Immature natural killer cell (primary cell): ENCODE measurements at regions not wholly inside any gene's neighbourhood (a gene's known extent, or its start where the extent isn't known, plus 50 kb on each side); places are given as distances from the start of the nearest gene placed in this dataset.

Experiments
- DNase-seq, 3 donors: peaks; one replicate each; pipeline ENCODE4 v3.0.0; 2022; ENCODE audit warnings: mixed read lengths in 1 of 3
- H3K27ac Mint-ChIP-seq, 6 donors: one replicate each; pipeline ENCODE4 v1.8.0; 2020; ENCODE audit warnings: mixed read lengths in 6 of 6, mild to moderate bottlenecking in 5 of 6, inconsistent platforms in 4 of 6, moderate library complexity in 3 of 6
- H3K27me3 Mint-ChIP-seq, 3 donors: one replicate each; pipeline ENCODE4 v1.8.0; 2020 to 2021; ENCODE audit warnings: low read depth in 3 of 3, mild to moderate bottlenecking in 3 of 3, mixed read lengths in 3 of 3, moderate library complexity in 3 of 3, inconsistent platforms in 1 of 3
- H3K36me3 Mint-ChIP-seq, 3 donors: one replicate each; pipeline ENCODE4 v1.8.0; 2020; ENCODE audit warnings: mixed read lengths in 3 of 3, inconsistent platforms in 2 of 3, mild to moderate bottlenecking in 2 of 3
- H3K4me1 Mint-ChIP-seq, 2 donors: one replicate each; pipeline ENCODE4 v1.8.0; 2020; ENCODE audit warnings: inconsistent platforms in 2 of 2, mild to moderate bottlenecking in 2 of 2, mixed read lengths in 2 of 2, moderate library complexity in 1 of 2
- H3K4me3 Mint-ChIP-seq, 5 donors: one replicate each; pipeline ENCODE4 v1.8.0; 2020; ENCODE audit warnings: mild to moderate bottlenecking in 5 of 5, mixed read lengths in 5 of 5, inconsistent platforms in 3 of 5, moderate library complexity in 3 of 5
- H3K9me3 Mint-ChIP-seq, 6 donors: one replicate each; pipeline ENCODE4 v1.8.0; 2020; ENCODE audit warnings: mild to moderate bottlenecking in 6 of 6, mixed read lengths in 6 of 6, inconsistent platforms in 4 of 6, moderate library complexity in 3 of 6

DNA sequence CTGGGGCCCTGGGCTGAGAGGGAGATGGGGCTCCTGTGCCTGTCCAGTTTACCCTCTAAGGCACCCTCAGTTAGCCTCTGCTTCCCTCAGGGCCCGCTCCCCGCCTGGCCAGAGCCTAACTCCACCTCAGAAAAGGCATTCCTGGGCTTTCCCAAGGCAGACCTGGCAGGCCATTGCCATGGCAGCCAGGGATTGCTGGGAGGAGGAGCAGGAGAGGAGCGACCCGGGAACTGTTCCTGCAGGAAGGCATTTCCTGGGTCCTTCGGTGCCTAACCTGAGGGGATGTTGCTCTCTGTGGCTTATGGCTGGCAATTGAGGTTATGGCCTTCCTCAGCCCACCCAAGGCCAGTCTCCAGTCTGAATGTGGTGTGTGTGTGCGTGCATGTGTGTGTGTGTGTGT, 131.3 kb downstream of the PJA1 start:
- no peak overlapping the region for H3K27ac Mint-ChIP-seq
- no peaks in the 10 kb centered on the region for H3K9me3 Mint-ChIP-seq
- peaks cover 2 to 3% (median 3%) of the 10 kb centered on the region in 3 donors for H3K27me3 Mint-ChIP-seq

DNA sequence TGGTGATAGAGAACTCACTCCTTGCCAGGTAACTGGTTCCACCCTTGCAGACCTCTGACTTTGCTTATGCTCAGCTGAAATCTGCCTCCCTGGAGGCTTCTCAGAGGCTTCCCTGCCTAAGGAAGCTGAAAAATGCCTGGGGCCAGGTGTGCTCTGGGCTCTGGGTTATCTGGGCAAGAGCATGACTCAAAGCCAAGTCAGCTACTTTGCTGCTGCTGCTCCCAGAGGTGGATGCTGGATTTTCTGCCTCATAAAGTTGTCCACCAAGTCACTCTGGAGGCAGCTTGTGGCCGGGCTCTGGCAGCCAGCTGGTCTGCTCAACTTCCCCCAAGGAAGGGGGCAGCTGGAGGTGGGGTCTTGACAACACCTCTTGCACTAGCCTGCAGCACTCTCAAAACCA, 132.7 kb downstream of the PJA1 start:
- Mint-ChIP-seq H3K9me3 (no peaks in the 10 kb centered on the region), H3K36me3 (no peaks in the 10 kb centered on the region), H3K27me3 (peaks cover 2 to 3% (median 3%) of the 10 kb centered on the region in 3 donors), H3K4me1 (no peaks in the 10 kb centered on the region), H3K4me3 (no peak overlapping the region), H3K27ac (no peak overlapping the region)
- no peak for DNase-seq

More for the DNA sequence above, 131.3 kb downstream of the PJA1 start:
- DNase-seq, result no peak
- Mint-ChIP-seq H3K36me3 (no peaks in the 10 kb centered on the region), H3K4me3 (no peak overlapping the region), H3K4me1 (no peaks in the 10 kb centered on the region)

DNA sequence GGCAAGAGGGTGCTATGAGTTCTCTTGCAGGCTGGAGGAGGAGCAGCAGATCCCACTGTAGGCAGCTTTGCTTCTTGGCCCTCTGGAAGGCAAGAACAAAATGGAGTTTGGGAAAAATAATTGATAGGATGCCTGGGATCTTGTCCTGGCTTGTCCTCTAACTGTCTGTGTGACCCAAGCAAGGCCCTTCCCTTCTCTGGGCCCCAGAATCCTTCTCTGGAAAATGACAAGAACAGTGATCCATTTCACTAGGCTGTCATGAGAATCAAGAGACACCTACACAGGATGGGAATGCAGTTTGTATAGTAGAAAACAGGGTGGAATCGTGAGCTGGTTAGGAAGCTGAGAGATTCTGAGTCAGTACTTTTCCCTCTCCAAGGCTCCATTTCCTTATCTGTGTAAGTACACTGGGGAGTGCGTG, 133.3 kb downstream of the PJA1 start:
- DNase-seq, result no peak
- H3K36me3 Mint-ChIP-seq, result no peaks in the 10 kb centered on the region
- H3K9me3 Mint-ChIP-seq, result no peaks in the 10 kb centered on the region
- H3K27ac Mint-ChIP-seq, result no peak overlapping the region
- no peak overlapping the region for H3K4me3 Mint-ChIP-seq
- peaks cover 2 to 3% (median 3%) of the 10 kb centered on the region in 3 donors for H3K27me3 Mint-ChIP-seq
- no peaks in the 10 kb centered on the region for H3K4me1 Mint-ChIP-seq

DNA sequence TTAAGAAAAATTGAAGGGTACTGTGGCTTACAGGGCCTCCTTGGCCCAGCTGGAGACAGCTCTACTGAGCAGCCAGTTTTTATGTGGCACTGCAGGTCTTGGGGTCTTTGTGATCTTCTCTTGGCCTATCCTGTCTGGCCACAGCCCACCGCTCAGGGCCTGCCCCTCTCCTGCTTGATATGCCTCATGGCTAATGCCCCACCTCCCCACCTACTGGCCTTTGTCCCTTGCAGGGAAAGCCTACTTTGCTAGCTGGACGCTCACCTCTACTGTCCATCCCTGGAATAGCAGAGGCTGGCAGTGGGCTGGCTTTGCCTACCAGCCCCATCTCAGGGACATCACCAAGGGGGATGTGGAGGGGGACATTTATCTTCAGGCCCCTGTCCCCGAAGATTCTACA, 134.1 kb downstream of the PJA1 start:
- H3K36me3 Mint-ChIP-seq, result no peaks in the 10 kb centered on the region
- no peak for DNase-seq
- H3K9me3 Mint-ChIP-seq, result no peaks in the 10 kb centered on the region
- no peak overlapping the region for H3K4me3 Mint-ChIP-seq
- H3K4me1 Mint-ChIP-seq, result no peaks in the 10 kb centered on the region
- H3K27ac Mint-ChIP-seq, result no peak overlapping the region
- H3K27me3 Mint-ChIP-seq, result peaks cover 2 to 3% (median 2%) of the 10 kb centered on the region in 3 donors

DNA sequence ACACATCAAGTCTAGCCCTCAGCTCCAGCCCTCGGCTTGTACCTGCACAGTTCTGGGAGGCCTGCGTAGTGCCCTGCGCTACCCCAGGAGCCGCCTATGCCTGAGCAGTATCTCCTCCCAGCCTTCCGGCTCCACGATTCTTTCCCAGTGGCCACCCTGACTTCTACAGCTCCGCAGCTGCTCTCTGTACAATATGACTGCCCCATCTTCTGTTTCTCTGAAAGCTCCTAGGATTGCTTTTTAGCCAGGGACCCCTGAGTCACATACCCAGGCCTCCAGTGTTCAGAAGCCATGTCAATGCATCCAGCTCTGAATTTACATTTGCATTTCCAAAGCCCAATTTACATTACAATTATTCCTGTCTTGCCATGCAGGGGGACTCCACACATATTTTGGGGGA, 135.5 kb downstream of the PJA1 start:
- no peak for DNase-seq
- H3K4me3 Mint-ChIP-seq, result no peak overlapping the region
- H3K9me3 Mint-ChIP-seq, result no peaks in the 10 kb centered on the region
- no peaks in the 10 kb centered on the region for H3K4me1 Mint-ChIP-seq
- H3K36me3 Mint-ChIP-seq, result no peaks in the 10 kb centered on the region
- peaks cover 0 to 2% (median 2%) of the 10 kb centered on the region in 3 donors for H3K27me3 Mint-ChIP-seq
- H3K27ac Mint-ChIP-seq, result no peak overlapping the region

DNA sequence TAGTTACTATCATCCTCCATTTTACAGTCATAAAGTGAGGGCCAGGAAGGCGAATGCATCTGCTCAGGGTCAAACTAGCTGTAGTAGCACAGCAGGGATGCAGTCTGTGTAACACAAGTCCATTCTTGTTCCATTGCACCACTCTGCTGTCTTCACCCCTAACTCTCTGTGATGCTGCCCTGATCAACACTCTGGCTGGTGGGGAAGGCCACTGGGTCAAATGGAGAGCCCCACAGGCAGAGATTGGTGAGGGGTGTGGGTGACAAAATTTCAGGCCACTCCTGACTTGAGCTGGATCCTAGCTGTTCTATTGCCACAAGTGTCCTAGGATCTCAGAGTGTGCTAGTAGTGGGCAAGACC, 136.5 kb downstream of the PJA1 start:
- H3K27ac Mint-ChIP-seq, result no peak overlapping the region
- H3K4me3 Mint-ChIP-seq, result no peak overlapping the region
- H3K36me3 Mint-ChIP-seq, result no peaks in the 10 kb centered on the region
- peaks cover 0 to 2% (median 2%) of the 10 kb centered on the region in 3 donors for H3K27me3 Mint-ChIP-seq
- DNase-seq, result no peak
- no peaks in the 10 kb centered on the region for H3K9me3 Mint-ChIP-seq
- no peaks in the 10 kb centered on the region for H3K4me1 Mint-ChIP-seq

DNA sequence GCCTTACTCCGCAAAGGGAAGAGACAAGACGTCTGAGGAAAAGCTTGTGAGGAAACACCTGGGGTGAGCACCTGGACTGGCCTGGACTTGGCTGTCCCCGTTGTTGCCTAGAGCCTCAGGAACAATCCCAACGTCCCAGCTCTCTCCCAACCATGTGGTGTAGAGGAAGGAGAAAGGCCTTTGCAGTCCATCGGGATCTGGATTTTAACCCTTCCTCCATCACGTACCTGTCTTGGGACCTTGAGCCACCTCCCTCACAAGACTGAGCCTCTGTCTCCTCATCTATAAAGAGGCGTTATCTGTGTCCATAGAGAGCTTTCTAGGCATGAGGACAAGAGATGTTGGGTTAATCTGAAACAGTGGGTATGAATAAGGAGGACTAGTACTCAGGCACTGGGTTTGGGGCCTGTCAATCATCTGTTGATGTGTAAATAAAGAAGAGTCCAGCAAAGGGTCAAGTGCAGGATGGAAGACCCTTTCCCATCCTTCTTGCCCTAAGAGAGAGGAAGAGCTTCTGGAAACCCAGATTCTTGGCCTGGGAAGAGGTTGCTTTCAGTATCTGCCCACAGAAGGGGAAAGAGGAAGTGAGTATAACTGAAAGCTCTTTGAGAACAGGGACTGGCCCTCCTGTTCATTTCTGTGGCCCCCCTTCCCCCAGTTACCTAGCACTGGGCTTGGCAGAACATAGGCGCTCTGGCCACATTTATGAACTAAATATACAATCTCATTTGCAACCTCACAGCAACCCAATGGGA, 137.1 kb downstream of the PJA1 start:
- no peak for DNase-seq
- Mint-ChIP-seq H3K27me3 (peaks cover 0 to 2% (median 2%) of the 10 kb centered on the region in 3 donors), H3K4me3 (no peak overlapping the region), H3K9me3 (no peaks in the 10 kb centered on the region), H3K4me1 (no peaks in the 10 kb centered on the region), H3K36me3 (no peaks in the 10 kb centered on the region), H3K27ac (no peak overlapping the region)

DNA sequence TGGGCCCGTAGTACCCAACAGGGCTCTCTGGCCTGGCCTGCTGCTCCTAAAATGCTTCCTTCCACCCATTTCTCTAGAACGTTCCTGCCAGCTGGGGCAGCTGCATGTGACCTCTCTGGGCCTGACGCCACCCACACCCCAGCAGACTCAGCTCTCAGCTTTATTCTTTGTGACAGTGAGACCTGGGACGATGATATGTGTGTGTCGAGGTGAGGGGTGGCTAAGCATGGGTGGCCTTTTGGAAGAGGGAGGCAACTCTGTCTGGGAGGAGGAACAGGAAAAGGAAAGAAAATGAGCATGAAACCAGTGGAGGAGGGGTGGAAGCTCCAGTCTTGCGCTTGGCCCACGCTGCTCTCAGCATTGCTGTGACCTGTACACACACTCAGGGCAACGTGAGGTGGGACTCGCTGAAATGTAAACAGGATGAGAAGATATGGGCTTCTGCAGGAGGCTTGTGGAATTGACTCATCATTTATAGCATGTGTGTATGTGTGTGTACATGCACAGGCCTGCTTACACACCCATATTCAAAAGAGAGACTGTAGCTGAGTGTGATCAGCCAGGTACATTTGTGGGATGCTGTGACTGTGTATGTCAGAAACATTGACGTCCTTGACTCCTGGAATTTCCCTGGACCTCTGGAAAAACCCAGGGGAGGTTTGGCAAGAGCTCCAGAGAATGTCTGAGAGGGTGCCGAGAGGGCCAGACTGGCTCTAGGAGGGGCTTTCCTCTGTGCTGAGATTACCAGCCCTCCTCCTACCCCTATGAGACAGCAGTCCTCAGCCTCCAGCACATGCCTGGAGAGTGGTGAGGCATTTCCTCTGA, 137.9 kb downstream of the PJA1 start:
- Mint-ChIP-seq H3K27ac (peak overlapping the region in 1 of 6 donors; percentile 16), H3K4me1 (no peaks in the 10 kb centered on the region), H3K4me3 (no peak overlapping the region), H3K36me3 (no peaks in the 10 kb centered on the region), H3K27me3 (peaks cover 0 to 2% (median 0%) of the 10 kb centered on the region in 3 donors), H3K9me3 (no peaks in the 10 kb centered on the region)
- no peak for DNase-seq

DNA sequence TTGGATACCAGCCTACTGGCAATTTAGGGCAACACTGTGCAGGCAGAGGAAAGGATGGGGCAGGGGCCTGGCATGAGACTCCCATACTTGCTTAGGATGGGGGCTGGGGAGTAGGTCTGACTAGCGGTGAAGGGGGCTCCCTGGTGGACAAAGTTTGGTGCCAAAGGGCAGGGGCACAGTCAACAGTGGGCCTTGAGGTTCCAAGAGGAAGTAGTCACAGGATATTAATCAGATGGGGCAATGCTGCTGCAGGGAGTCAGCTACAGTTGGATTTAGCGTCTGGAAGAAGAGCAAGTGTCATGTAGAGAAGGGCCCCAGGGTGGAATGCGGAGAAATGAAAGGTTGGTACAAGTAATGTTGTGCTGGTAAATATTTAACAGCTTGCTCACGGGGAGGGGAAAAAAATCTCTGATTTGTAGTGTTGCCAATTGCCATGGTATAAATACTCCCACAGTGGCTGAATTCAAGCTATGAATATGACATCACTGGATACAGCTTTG, 139.4 kb downstream of the PJA1 start:
- Mint-ChIP-seq H3K27ac (no peak overlapping the region), H3K27me3 (peaks cover 0 to 2% (median 0%) of the 10 kb centered on the region in 3 donors), H3K4me1 (no peaks in the 10 kb centered on the region), H3K36me3 (no peaks in the 10 kb centered on the region), H3K9me3 (no peaks in the 10 kb centered on the region), H3K4me3 (no peak overlapping the region)
- no peak for DNase-seq

DNA sequence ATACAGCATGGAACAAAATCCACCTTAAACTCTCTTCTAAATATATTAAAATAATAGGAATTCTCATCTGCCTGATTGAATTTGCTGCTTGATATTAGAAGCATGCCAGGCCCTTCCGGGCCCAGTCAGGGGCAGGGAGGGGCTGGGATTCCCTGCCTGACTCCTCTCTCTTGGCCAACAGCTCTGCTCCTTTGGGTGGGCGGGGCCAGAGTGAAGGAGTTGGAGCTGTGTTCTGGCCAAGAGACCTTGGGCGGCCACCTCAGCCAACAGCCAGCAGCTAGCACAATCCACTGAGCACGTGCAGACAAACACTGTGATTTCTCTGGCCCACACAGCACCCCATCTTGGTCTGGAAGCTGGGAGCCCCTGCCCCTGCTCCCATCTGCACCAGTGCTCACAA, 140.3 kb downstream of the PJA1 start:
- H3K36me3 Mint-ChIP-seq, result no peaks in the 10 kb centered on the region
- no peaks in the 10 kb centered on the region for H3K9me3 Mint-ChIP-seq
- no peak overlapping the region for H3K4me3 Mint-ChIP-seq
- no peak overlapping the region for H3K27ac Mint-ChIP-seq
- H3K4me1 Mint-ChIP-seq, result no peaks in the 10 kb centered on the region
- no peak for DNase-seq
- H3K27me3 Mint-ChIP-seq, result peaks cover 0 to 2% (median 0%) of the 10 kb centered on the region in 3 donors

DNA sequence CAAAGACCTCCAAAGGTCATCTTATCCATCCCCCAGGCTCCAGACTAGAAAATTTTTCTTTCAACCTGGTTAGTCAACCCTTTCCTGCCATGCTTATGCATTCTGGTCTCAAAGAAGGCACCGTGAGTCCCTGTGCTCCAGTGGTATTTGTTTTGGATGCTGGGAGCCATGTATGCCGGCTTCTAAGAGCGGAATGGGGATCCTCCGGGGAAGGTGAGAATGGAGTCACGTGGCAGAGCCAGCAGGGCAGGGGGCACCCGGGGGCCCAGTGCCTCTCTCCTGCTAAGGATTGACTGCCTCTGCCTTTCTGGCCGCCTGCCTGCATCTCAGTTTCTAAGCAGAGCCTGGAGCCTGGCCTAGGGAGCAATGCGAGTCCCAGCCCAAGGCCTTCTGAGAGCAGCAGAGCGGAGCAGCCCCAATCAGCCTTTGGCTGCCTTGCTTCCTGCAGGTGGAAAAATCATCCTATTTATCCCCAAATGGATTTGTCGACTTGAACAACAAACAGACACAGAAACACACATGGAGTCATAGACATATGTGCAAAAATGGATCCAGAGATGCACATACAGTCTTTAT, 141.0 kb downstream of the PJA1 start:
- no peak overlapping the region for H3K27ac Mint-ChIP-seq
- no peaks in the 10 kb centered on the region for H3K36me3 Mint-ChIP-seq
- DNase-seq, result no peak
- no peaks in the 10 kb centered on the region for H3K4me1 Mint-ChIP-seq
- H3K27me3 Mint-ChIP-seq, result peaks cover 0 to 2% (median 0%) of the 10 kb centered on the region in 3 donors
- no peak overlapping the region for H3K4me3 Mint-ChIP-seq
- no peaks in the 10 kb centered on the region for H3K9me3 Mint-ChIP-seq

DNA sequence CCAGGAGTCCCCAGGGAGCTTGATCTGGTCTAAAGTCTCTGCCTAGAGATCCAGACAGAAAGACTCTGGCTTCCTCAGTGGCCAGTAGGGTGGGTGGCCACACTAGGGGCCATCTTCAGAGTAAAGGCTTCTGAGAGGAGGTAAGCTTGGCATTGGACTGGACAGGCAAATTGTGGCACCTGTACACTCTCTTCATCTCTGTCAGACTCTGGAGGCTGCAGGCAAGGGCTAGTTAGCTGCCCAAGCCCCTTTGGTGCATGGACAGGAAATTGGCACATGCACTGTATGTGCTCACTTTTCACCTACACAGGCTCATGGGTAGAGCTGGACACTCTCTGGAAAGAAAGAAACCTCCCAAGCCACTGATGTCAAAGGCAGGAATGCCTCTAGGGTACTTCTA, 142.8 kb downstream of the PJA1 start:
- no peak overlapping the region for H3K27ac Mint-ChIP-seq
- no peak overlapping the region for H3K4me3 Mint-ChIP-seq
- no peak for DNase-seq
- no peaks in the 10 kb centered on the region for H3K9me3 Mint-ChIP-seq
- no peaks in the 10 kb centered on the region for H3K4me1 Mint-ChIP-seq
- H3K36me3 Mint-ChIP-seq, result no peaks in the 10 kb centered on the region
- H3K27me3 Mint-ChIP-seq, result peaks cover 0 to 2% (median 0%) of the 10 kb centered on the region in 3 donors

DNA sequence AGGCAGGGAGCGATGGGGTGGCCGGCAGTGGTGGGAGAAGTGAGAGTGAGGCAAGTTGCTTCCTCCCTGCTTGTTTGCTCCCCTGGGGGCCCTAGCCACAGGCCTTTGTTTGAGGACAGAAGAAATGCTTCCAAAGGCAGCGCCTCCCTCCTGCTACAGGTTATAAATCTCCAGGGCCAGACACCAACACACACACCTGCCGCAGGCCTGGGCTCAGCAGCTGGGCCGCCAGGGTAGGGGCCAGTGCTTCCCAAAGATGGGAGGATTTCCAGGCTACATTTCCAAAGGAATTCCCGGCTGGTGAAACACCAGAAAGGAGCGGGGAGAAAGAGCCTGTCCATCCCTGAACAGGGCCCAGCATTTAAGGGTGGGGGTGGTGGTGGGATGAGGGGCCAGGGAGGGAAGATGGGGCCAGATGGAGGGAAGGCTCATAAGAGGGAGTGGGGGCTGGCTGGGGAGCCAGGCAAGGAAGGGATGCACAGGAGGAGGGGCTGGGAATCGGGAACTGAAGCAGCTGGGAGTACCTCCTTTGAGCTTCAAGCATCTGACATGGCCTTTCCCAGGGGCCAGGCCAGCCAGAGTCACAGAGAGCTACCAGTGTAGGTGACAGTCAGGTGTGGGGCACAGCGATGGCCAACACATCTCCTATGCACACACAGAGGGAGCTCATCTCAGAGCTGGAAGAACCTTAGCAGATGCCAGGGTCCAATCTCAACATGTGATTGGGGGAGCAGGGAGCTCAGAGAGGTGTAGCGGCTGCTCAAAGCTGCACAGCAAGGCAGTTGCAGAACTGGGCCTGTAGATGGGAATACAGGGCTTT, 143.9 kb downstream of the PJA1 start:
- H3K27me3 Mint-ChIP-seq, result peaks cover 0 to 2% (median 0%) of the 10 kb centered on the region in 3 donors
- H3K4me3 Mint-ChIP-seq, result no peak overlapping the region
- no peak overlapping the region for H3K27ac Mint-ChIP-seq
- no peaks in the 10 kb centered on the region for H3K9me3 Mint-ChIP-seq
- DNase-seq, result no peak
- H3K4me1 Mint-ChIP-seq, result no peaks in the 10 kb centered on the region
- no peaks in the 10 kb centered on the region for H3K36me3 Mint-ChIP-seq
